ENCODE measurements at regions not wholly inside any gene's neighbourhood (a gene's known extent, or its start where the extent isn't known, plus 50 kb on each side); places are given as distances from the start of the nearest gene placed in this dataset.

- POLR2A ChIA-PET: no interaction called here
- H3K4me2 ChIP-seq (ENCODE audit: low read length): no peak overlapping the region
Observed at GRCh38 chr10:107754814-107755213, 590.3 kb upstream of the SORCS1 start.

GRCh38 chr10:107749235-107749634, 584.7 kb upstream of the SORCS1 start:
- Histone ChIP-seq H4K20me1 (ENCODE audit: insufficient read depth) (no peaks in the 10 kb centered on the region), H3K27me3 (ENCODE audit: insufficient read depth, low read length) (no peaks in the 10 kb centered on the region), H3K9me2 (ENCODE audit: insufficient read depth) (no peaks in the 10 kb centered on the region), H3K9ac (ENCODE audit: low read length) (no peak overlapping the region), H3K9me3 (ENCODE audit: control insufficient read depth in 1 of 2, insufficient read depth in 1 of 2, low read depth in 1 of 2, low read length in 2 of 2) (peaks cover 25 to 31% of the 10 kb centered on the region in 2 experiments), H3K36me3 (ENCODE audit: control insufficient read depth in 1 of 2, insufficient read depth in 2 of 2, low read length in 2 of 2) (no peaks in the 10 kb centered on the region), H3K79me2 (ENCODE audit: insufficient read depth, low read length) (no peaks in the 10 kb centered on the region), H3K27ac (ENCODE audit: low read depth, low read length) (no peak overlapping the region), H3K4me1 (ENCODE audit: control insufficient read depth in 1 of 2, insufficient read depth in 2 of 2, low read length in 2 of 2) (no peaks in the 10 kb centered on the region), H2AFZ (ENCODE audit: low read depth, low read length, poor library complexity, severe bottlenecking) (no peak overlapping the region), H3K4me3 (replicated peaks in 1 of 2; ENCODE audit: low read depth in 1 of 2, low read length in 2 of 2) (no peak overlapping the region), H3K4me2 (ENCODE audit: low read length) (no peak overlapping the region)
- ChIA-PET POLR2A (no interaction called here), CTCF (no interaction called here), RAD21 (ENCODE audit: low non-redundant PET in 1 of 2, low total read pairs in 2 of 2, uncharacterized antibody in 2 of 2, unreplicated experiment in 2 of 2) (no interaction called here)
- intact Hi-C loops (cut with micrococcal nuclease): no loop called here
- no TSS peak for BruUV-seq (replicated peaks)
- DNase-seq (ENCODE audit: low read depth, low spot score) (no peak), ATAC-seq (no peak)
- TF ChIP-seq CEBPB (IDR thresholded peaks at IDR 0.05; ENCODE audit: low read depth) (no peak), SRF (IDR thresholded peaks at IDR 0.05; ENCODE audit: low read depth) (no peak), RAD21 (IDR thresholded peaks at IDR 0.05; ENCODE audit: low read depth) (no peak), ATF3 (IDR thresholded peaks at IDR 0.05) (no peak), CBX3 (IDR thresholded peaks at IDR 0.05; ENCODE audit: low read depth) (no peak), REST (IDR thresholded peaks at IDR 0.05; ENCODE audit: low read depth) (no peak), SIN3A (IDR thresholded peaks at IDR 0.05; ENCODE audit: low read depth) (no peak), EZH2phosphoT487 (IDR thresholded peaks at IDR 0.05; ENCODE audit: borderline replicate concordance) (no peak), EZH2 (IDR thresholded peaks at IDR 0.05) (no peak)

More at GRCh38 chr10:107754814-107755213, 590.3 kb upstream of the SORCS1 start:
- Histone ChIP-seq H3K4me3 (replicated peaks in 1 of 2; ENCODE audit: low read depth in 1 of 2, low read length in 2 of 2) (no peak overlapping the region), H3K9ac (ENCODE audit: low read length) (no peak overlapping the region), H3K27me3 (ENCODE audit: insufficient read depth, low read length) (no peaks in the 10 kb centered on the region), H3K36me3 (ENCODE audit: control insufficient read depth in 1 of 2, insufficient read depth in 2 of 2, low read length in 2 of 2) (no peaks in the 10 kb centered on the region), H2AFZ (ENCODE audit: low read depth, low read length, poor library complexity, severe bottlenecking) (no peak overlapping the region), H3K79me2 (ENCODE audit: insufficient read depth, low read length) (no peaks in the 10 kb centered on the region), H4K20me1 (ENCODE audit: insufficient read depth) (no peaks in the 10 kb centered on the region), H3K4me1 (ENCODE audit: control insufficient read depth in 1 of 2, insufficient read depth in 2 of 2, low read length in 2 of 2) (no peaks in the 10 kb centered on the region), H3K27ac (ENCODE audit: low read depth, low read length) (no peak overlapping the region), H3K9me2 (ENCODE audit: insufficient read depth) (no peaks in the 10 kb centered on the region), H3K9me3 (ENCODE audit: control insufficient read depth in 1 of 2, insufficient read depth in 1 of 2, low read depth in 1 of 2, low read length in 2 of 2) (peaks cover 26 to 27% of the 10 kb centered on the region in 2 experiments)
- intact Hi-C loops (cut with micrococcal nuclease): no loop called here
- no TSS peak for BruUV-seq (replicated peaks)
- ChIA-PET CTCF (no interaction called here), RAD21 (ENCODE audit: low non-redundant PET in 1 of 2, low total read pairs in 2 of 2, uncharacterized antibody in 2 of 2, unreplicated experiment in 2 of 2) (no interaction called here)
- TF ChIP-seq EZH2 (IDR thresholded peaks at IDR 0.05) (no peak), ELF1 (IDR thresholded peaks at IDR 0.05; ENCODE audit: borderline replicate concordance, low read depth) (no peak), FOSL1 (IDR thresholded peaks at IDR 0.05; ENCODE audit: low read depth) (no peak), SP1 (IDR thresholded peaks at IDR 0.05; ENCODE audit: low read depth) (no peak), ZBTB33 (IDR thresholded peaks at IDR 0.05; ENCODE audit: extremely low read depth, insufficient replicate concordance, low read length) (no peak)
- DNase-seq (ENCODE audit: low read depth, low spot score) (no peak), ATAC-seq (no peak)

All from HCT116 (cell line).